ENCODE measurements at regions not wholly inside any gene's neighbourhood (a gene's known extent, or its start where the extent isn't known, plus 50 kb on each side); places are given as distances from the start of the nearest gene placed in this dataset.

DNA sequence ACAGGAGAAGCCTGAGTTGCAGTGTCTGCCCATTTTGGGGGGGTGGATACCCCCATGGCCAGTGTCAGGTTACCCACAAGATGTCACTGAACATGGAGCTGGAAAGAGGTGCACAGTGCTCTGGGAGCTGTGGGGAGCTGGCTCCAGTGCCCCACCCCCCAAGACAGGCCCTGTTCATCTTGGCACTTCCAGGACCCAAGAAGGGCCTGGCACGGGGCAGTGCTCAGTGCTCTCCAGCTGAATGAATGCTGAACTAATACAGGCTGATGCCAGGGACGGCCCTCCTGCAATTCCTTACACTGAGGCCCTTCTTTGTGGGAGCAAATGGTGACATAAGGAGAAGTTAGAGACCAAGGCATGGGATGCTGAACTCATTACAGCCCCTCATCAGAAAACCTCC lies 163.4 kb upstream of the GLI2 start:
- TF ChIP-seq CTCF (IDR thresholded peaks at IDR 0.05) (no peak), POLR2A (IDR thresholded peaks at IDR 0.05) (no peak), EP300 (IDR thresholded peaks at IDR 0.05) (no peak), POLR2AphosphoS5 (IDR thresholded peaks at IDR 0.05) (no peak)

Data from gastroesophageal sphincter (tissue), 3 donors.